Loucy (cell line): ENCODE measurements at regions not wholly inside any gene's neighbourhood (a gene's known extent, or its start where the extent isn't known, plus 50 kb on each side); places are given as distances from the start of the nearest gene placed in this dataset.

Experiments used
- H2AFZ ChIP-seq: fragments of 200-600 bp; sonication (generic); 2 replicates; pipeline ENCODE4 v1.6.0; 2016; ENCODE audit warnings: antibody characterized with exemption, mild to moderate bottlenecking, low read length, moderate library complexity
- H3F3A ChIP-seq: fragments of 200-600 bp; 2 replicates; pipeline ENCODE4 v1.6.0; 2016; ENCODE audit warnings: antibody characterized with exemption, low read depth, mild to moderate bottlenecking
- H3K27me3 ChIP-seq: fragments of 200-600 bp; sonication (generic); 2 replicates; pipeline ENCODE4 v1.6.1; 2014; ENCODE audit warnings: low read length, mild to moderate bottlenecking; ENCODE audit not compliant: insufficient read depth, poor library complexity, severe bottlenecking
- H3K36me3 ChIP-seq: fragments of 200-600 bp; sonication (generic); 2 replicates; pipeline ENCODE4 v1.6.1; 2016; ENCODE audit warnings: low read length; ENCODE audit not compliant: insufficient read depth
- H3K4me1 ChIP-seq: fragments of 200-600 bp; sonication (generic); 2 replicates; pipeline ENCODE4 v1.5.1; 2014; ENCODE audit warnings: low read length, mild to moderate bottlenecking; ENCODE audit not compliant: insufficient read depth, poor library complexity, severe bottlenecking
- H3K4me2 ChIP-seq: fragments of 200-600 bp; sonication (generic); 2 replicates; pipeline ENCODE4 v1.6.0; 2014; ENCODE audit warnings: antibody characterized with exemption, low read length, low read depth, mild to moderate bottlenecking; ENCODE audit not compliant: poor library complexity, severe bottlenecking
- H3K4me3 ChIP-seq: fragments of 200-600 bp; sonication (generic); 2 replicates; pipeline ENCODE4 v1.5.1; 2014; ENCODE audit warnings: low read length, mild to moderate bottlenecking, mixed read lengths; ENCODE audit not compliant: poor library complexity, severe bottlenecking
- H3K79me2 ChIP-seq: fragments of 200-600 bp; sonication (generic); 2 replicates; pipeline ENCODE4 v1.6.1; 2014; ENCODE audit warnings: low read length; ENCODE audit not compliant: insufficient read depth
- H3K9ac ChIP-seq: fragments of 200-600 bp; sonication (generic); 2 replicates; pipeline ENCODE4 v1.6.0; 2014; ENCODE audit warnings: mild to moderate bottlenecking, low read depth, low read length, moderate library complexity; ENCODE audit not compliant: poor library complexity, severe bottlenecking
- H3K9me2 ChIP-seq: fragments of 200-600 bp; sonication (generic); replicated peaks from 2 replicates; pipeline ENCODE4 v1.6.1; 2016; ENCODE audit warnings: low read depth, low read length, mixed read lengths
- H3K9me3 ChIP-seq: fragments of 200-600 bp; sonication (generic); 2 replicates; pipeline ENCODE4 v1.6.1; 2014; ENCODE audit warnings: mild to moderate bottlenecking, antibody characterized with exemption, low read length, low read depth; ENCODE audit not compliant: insufficient read depth
- H4K20me1 ChIP-seq: fragments of 200-600 bp; sonication (generic); 2 replicates; pipeline ENCODE4 v1.6.0; 2014; ENCODE audit warnings: antibody characterized with exemption, low read length, mild to moderate bottlenecking; ENCODE audit not compliant: insufficient read depth, poor library complexity, severe bottlenecking
- CTCF ChIP-seq: fragments of 200-600 bp; sonication (generic); conservative IDR thresholded peaks from 2 replicates; pipeline ENCODE4 v1.5.1; 2014; ENCODE audit warnings: mild to moderate bottlenecking, antibody characterized with exemption, low read length
- EZH2phosphoT487 ChIP-seq: fragments of 200-600 bp; IDR thresholded peaks from 2 replicates; pipeline ENCODE4 v1.6.1; 2018; ENCODE audit warnings: antibody characterized with exemption, mild to moderate bottlenecking, moderate library complexity, borderline replicate concordance

GRCh38 chr6:27112974-27113373 lies 134.5 kb upstream of the PRSS16 start:
- no peaks in the 10 kb centered on the region for H3K27me3 ChIP-seq
- H2AFZ ChIP-seq = no peak overlapping the region
- H3K4me3 ChIP-seq = no peak overlapping the region
- H3F3A ChIP-seq = no peaks in the 10 kb centered on the region
- H3K79me2 ChIP-seq = no peaks in the 10 kb centered on the region
- H3K9ac ChIP-seq = no peak overlapping the region
- H3K4me2 ChIP-seq = no peak overlapping the region
- no peaks in the 10 kb centered on the region for H3K4me1 ChIP-seq
- H3K9me3 ChIP-seq = peaks cover 13% of the 10 kb centered on the region; the same call in 1 of the 2 replicates
- no peaks in the 10 kb centered on the region for H4K20me1 ChIP-seq
- no peaks in the 10 kb centered on the region for H3K9me2 ChIP-seq
- H3K36me3 ChIP-seq = no peaks in the 10 kb centered on the region
- TF ChIP-seq CTCF (no peak), EZH2phosphoT487 (no peak)

GRCh38 chr6:27119329-27119728 lies 128.2 kb upstream of the PRSS16 start:
- H3F3A ChIP-seq = no peaks in the 10 kb centered on the region
- H3K36me3 ChIP-seq = no peaks in the 10 kb centered on the region
- TF ChIP-seq EZH2phosphoT487 (no peak), CTCF (no peak)
- H3K9me2 ChIP-seq = no peaks in the 10 kb centered on the region
- no peak overlapping the region for H3K4me2 ChIP-seq
- no peaks in the 10 kb centered on the region for H3K79me2 ChIP-seq
- no peak overlapping the region for H3K9ac ChIP-seq
- H2AFZ ChIP-seq = no peak overlapping the region
- no peaks in the 10 kb centered on the region for H3K27me3 ChIP-seq
- H4K20me1 ChIP-seq = no peaks in the 10 kb centered on the region
- H3K9me3 ChIP-seq = no peaks in the 10 kb centered on the region
- no peak overlapping the region for H3K4me3 ChIP-seq
- H3K4me1 ChIP-seq = peaks cover 6% of the 10 kb centered on the region

GRCh38 chr6:27119761-27120160 lies 127.7 kb upstream of the PRSS16 start:
- peaks cover 6% of the 10 kb centered on the region for H3K4me1 ChIP-seq

More at GRCh38 chr6:27119761-27120160, 127.7 kb upstream of the PRSS16 start:
- no peak overlapping the region for H3K4me2 ChIP-seq
- H3K9me3 ChIP-seq = no peaks in the 10 kb centered on the region
- H3K79me2 ChIP-seq = no peaks in the 10 kb centered on the region
- TF ChIP-seq EZH2phosphoT487 (no peak), CTCF (no peak)
- no peaks in the 10 kb centered on the region for H3K9me2 ChIP-seq
- no peaks in the 10 kb centered on the region for H4K20me1 ChIP-seq
- H3K27me3 ChIP-seq = no peaks in the 10 kb centered on the region
- H3K4me3 ChIP-seq = no peak overlapping the region
- no peaks in the 10 kb centered on the region for H3F3A ChIP-seq
- no peak overlapping the region for H2AFZ ChIP-seq
- no peaks in the 10 kb centered on the region for H3K36me3 ChIP-seq
- H3K9ac ChIP-seq = no peak overlapping the region
